NCI-H345 treated with DMSO at 0.1 percent for 48 hours (cell line): ENCODE measurements at regions not wholly inside any gene's neighbourhood (a gene's known extent, or its start where the extent isn't known, plus 50 kb on each side); places are given as distances from the start of the nearest gene placed in this dataset.
"Not testable (repeated sequence)": the region's sequence is repeated elsewhere in the genome, so short reads cannot be mapped to it uniquely, and the experiment has no call there.

Source experiments
- DNase-seq: peaks from one replicate; lab custom pipeline; 2025; ENCODE audit not compliant: unreplicated experiment; lab: John Stamatoyannopoulos, UW

GRCh38 chr5:115469904-115470516 is 74.6 kb downstream of the FEM1C start:
- no peak for DNase-seq

- no peak for DNase-seq
These were observed 76.9 kb downstream of the FEM1C start for GRCh38 chr5:115467628-115468027.

DNA sequence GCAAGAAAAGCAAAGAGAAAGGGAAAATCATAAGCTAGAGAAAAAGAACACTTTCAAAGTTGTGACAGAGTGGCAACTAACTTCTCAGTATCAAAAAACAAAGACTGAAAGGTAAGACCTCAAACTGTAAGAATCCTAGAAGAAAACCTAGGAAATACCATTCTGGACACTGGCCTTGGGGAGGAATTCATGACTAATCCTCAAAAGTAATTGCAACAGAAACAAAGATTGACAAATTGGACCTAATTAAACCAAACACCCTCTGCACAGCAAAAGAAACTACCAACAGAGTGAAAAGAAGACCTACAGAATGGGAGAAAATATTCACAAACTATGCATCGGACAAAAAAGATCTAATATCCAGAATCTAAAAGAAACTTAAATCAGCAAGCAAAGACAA is 79.1 kb downstream of the FEM1C start:
- DNase-seq = no peak

DNA sequence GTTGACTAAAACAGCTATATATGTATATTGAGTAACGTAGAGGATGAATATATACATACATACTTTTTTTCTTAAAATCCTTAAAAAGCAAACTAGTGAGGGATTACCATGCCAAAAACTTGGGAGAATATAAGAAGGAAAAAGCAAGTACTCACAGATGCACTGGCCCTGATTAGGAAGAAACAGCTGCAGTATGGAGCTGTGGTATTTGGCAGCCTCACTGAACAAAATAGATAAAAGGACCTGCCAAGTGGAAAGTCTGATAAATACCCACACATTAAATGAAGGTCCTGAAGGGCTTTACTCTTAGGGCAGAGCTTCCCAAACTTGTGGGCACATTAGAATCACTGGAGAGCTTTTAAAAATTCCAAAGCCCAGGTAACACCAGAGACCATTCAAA is 80.6 kb downstream of the FEM1C start:
- DNase-seq = no peak

GRCh38 chr5:115461506-115462290 is 82.9 kb downstream of the FEM1C start:
- no peak for DNase-seq

DNA sequence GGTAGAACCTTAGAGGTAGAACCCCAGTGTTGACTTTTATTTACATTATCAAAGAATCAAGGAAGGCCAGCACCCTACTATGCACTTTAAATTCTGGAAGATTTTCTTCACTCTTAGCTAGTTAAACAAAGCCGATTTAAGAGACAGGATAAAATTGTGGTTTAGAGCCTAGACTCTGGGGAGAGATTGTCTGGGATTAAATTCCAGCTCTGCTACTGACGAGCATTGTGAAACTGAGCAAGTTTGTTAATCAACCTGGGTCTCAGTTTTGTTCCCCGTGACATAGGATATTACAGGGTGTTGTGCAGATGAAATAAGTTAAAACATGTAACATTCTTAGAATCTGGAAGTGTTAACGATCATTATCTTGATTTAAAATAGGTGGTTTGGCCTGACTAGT is 83.5 kb downstream of the FEM1C start:
- no peak for DNase-seq

- no peak for DNase-seq
These were observed 84.1 kb downstream of the FEM1C start for GRCh38 chr5:115460472-115460871.

DNA sequence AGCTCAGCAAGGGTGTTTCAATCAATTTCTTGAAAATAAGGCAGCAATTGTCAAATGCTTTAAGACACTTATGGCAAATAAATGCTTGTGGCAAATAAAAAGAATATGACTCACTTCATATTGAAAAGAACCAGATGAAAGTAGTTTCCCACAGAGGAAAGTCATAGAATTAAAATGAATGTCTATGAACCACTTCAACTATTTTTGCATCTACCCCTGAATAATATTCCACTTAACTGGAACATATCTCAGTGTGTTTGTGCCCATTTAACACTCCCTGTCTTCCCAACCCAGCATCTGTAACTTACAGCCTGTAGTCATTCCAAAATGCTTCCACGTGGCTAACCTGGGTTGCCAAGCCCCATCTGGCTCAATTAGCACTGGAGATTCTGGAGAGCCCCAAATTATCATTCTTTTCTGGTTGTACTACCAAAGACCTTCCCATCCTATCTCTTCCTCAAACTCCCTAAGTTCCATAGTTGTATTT is 84.7 kb downstream of the FEM1C start:
- no peak for DNase-seq

- no peak for DNase-seq
These were observed 86.2 kb downstream of the FEM1C start for GRCh38 chr5:115458416-115458815.

DNA sequence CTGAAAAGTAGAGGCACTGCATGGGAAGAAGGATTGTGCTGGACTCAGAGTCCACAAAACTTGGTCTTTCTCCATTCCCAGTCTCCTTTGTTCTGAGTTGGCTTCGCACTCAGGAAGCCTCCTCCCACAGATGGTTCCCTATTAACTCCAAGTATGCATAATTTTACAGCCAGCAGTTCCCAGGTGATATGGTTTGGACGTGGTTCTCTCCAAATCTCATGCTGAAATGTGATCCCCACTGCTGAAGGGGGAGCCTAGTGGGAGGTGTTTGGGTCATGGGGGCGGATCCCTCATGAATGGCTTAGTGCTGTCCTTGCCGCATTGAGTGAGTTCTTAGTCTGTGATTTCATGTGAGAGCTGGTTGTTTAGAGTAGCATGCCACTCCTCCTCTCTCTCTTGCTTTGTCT is 86.6 kb downstream of the FEM1C start:
- DNase-seq = no peak

DNA sequence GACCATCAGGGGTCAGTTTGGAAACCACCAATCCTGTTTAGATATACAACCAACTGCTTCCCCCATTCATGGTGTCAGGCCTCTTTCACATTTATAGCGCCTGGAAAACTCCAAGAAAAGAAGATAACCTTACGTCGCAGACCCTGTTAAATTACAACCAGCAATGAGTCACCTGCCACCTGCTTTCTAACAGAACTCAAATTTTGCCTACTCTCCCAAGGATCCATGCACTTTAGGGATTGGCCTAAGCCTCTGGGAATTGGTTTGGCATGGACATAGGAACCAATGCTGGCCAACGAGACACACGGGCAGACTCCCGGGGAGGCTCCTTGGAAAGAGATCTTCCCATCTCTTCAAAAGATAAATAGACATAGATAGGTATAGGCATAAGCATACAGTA is 87.0 kb downstream of the FEM1C start:
- no peak for DNase-seq

- DNase-seq = no peak
These were observed 88.0 kb downstream of the FEM1C start for GRCh38 chr5:115456539-115457040.

DNA sequence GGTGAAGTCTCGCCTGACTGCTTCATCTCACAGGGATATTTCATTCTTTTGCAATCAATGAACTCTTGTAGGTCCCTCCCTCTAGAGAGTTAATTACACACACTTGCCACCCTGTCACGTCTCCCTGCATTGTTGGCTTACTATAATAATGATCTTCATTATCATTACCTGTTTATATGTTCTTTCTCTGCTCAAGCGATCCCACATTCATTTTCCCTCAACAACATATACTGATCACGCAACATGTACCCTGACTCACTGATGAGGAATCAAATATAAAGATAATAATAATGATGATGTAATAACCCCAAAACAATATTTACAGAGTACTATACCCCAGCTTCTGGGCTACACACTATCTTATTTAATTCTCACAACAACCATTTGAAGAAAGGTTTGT is 88.5 kb downstream of the FEM1C start:
- no peak for DNase-seq

GRCh38 chr5:115455301-115455707 is 89.3 kb downstream of the FEM1C start:
- DNase-seq = no peak

DNA sequence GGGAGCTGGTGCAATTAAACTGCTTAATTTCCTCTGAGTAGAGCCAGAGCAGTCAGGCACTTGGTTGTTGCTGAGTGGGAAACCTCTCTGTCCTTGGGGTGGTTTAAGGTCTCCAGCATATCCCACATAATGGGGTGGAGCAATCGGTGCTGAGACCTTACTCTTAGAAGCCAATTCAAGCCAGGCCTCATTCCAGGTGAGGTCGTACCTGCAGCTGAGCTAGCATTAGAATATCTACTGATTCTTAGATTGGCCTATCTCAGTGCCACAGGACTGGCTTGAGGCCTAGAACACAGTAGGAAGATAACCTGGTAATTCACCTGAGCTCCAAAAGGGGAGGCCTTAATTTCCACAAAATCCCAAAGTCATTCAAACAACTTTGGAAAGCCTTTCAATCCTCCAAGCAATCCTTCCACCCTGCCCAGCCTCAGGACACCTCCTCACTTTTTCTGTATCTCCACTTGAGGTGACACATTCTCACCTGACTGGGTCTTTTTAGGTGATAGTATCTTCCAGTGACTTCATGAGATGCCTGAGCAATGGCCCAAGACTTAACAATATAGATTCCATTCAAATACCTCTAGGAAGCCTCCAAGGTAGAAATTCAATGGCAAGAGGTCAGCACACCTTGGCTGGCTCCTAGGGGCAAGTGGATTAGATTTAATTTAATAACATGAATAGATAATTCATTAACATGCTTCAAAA is 91.0 kb downstream of the FEM1C start:
- no peak for DNase-seq

GRCh38 chr5:115452536-115453235 is 91.9 kb downstream of the FEM1C start:
- DNase-seq = no peak

DNA sequence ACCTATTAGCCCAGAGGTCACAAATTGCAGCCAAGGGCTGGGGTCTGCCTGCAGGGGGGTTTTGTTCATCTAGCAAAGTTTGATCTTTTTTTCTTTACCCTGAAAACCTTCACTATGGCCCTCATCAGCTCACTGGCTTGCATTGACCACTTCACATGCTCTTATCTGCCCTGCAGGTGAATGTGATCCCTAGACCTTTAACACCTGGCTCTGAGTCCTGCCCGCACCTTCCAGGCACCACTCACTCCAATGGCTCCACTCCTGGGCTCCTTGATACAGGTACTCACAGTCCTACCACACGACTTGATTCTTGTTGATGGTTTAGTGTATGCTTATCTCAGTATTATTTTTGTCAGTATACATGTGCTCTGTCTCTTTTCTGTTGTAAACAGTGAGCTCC is 92.5 kb downstream of the FEM1C start:
- DNase-seq = no peak

DNA sequence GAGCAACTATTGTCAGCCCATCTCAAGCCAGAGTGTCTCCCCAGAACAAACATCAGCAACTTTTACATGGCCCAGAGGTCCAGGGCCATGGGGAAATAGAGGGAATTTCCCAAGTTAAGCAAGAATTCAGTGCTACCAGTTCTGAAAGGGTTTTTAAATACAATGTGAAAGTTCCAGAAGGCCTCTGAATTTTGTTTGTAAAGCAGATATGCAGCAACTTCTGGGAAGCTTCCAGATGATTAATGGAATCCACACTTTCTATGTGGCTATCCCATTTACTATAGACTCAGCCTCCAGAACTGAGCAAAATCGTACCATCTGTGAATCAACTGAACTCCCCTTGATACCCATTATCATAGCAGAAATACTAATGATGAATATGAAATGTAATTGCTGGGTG is 93.8 kb downstream of the FEM1C start:
- DNase-seq = no peak

DNA sequence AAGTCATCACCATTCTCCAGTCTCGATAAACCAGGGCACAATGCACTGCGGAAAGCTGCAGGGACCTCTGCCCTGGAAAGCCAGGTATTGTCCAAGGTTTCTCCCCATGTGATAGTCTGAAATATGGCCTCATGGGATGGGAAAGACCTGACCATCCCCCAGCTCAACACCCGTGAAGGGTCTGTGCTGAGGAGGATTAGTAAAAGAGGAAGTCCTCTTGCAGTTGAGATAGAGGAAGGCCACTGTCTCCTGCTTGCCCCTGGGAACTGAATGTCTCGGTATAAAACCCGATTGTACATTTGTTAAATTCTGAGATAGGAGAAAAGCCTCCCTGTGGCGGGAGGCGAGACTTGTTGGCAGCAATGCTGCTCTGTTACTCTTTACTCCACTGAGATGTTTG is 95.9 kb downstream of the FEM1C start:
- not testable (repeated sequence) for DNase-seq

- DNase-seq = no peak
These were observed 103.7 kb downstream of the FEM1C start for GRCh38 chr5:115440782-115441451.

DNA sequence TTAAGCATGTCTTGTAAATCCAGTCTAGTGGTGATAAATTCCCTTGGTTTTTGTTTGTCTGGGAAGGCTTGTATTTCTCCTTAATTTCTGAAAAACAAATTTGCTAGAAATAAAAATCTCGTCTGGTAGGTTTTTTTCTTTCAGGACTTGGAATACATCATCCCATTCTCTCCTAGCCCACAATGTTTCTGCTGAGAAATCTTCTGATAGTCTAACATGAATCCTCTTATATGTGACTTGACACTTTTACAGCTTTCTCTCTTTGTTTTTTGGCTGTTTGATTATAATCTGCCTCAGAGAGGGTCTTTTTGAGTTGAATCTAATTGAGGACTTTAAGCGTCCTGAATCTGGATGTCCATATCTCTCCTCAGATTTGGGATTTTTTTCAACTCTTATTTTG is 104.9 kb downstream of the FEM1C start:
- DNase-seq = no peak
